Islet precursor cell (in vitro differentiated cells): ENCODE measurements at regions not wholly inside any gene's neighbourhood (a gene's known extent, or its start where the extent isn't known, plus 50 kb on each side); places are given as distances from the start of the nearest gene placed in this dataset.

Experiments used
- DNase-seq: peaks from one replicate; pipeline ENCODE4 v3.0.0-alpha.2; 2018

DNA sequence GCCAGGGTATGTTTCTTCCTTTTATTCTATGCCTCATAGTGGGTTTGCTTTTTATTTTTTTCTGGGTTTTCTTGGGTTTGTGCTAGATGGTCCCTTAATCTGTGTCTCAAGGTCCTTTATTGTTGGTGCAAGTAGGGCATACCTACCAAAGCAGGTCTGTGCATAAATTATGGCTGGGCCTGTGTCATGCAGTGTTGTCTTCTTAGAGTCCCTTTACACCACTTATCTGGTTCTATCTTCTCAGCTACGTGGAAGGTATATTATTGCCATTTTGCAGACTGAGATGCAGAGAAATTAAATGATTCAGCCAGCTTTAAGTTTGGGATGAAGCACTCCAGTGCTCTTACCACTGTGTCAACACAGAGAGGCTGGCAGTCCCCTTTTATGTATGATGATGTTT lies 293.5 kb upstream of the SOX2 start:
- DNase-seq = no peak

DNA sequence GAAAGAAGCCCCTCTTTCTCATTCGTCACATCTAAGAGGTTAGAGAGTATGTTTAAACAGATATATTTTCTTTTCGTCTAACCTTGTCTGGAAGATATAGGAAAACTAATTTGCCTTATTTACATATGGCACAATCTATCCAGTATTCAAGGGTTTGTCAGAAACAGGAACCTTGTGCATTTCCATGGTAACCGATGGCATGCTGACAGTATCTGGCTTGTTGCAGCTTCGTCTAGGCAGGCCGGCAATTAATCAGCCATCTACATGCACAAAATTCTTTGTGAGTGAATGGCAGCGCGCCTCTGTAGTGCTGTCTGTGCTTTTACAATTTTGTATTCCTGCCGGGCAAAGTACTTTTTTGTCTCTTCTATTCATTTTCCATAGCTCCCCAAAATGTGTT lies 294.0 kb upstream of the SOX2 start:
- peak; percentile 89 for DNase-seq

DNA sequence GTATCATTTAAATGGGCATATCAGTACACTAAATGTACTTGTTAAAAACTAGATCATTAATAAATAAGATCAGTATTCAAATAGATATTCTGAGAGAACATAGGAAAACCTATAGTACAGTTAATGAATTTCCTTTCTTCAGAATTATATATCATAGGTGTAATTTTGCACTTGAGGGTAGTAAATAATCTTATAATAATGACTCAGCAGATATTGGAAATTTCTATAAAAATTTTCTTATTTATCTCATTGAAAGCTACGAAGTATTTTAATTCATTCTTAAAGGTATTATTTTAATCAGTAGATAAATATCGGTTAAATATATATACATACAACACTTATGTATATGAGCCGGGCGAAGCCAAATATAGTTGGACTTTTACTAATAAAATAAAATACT lies 300.9 kb upstream of the SOX2 start:
- no peak for DNase-seq

DNA sequence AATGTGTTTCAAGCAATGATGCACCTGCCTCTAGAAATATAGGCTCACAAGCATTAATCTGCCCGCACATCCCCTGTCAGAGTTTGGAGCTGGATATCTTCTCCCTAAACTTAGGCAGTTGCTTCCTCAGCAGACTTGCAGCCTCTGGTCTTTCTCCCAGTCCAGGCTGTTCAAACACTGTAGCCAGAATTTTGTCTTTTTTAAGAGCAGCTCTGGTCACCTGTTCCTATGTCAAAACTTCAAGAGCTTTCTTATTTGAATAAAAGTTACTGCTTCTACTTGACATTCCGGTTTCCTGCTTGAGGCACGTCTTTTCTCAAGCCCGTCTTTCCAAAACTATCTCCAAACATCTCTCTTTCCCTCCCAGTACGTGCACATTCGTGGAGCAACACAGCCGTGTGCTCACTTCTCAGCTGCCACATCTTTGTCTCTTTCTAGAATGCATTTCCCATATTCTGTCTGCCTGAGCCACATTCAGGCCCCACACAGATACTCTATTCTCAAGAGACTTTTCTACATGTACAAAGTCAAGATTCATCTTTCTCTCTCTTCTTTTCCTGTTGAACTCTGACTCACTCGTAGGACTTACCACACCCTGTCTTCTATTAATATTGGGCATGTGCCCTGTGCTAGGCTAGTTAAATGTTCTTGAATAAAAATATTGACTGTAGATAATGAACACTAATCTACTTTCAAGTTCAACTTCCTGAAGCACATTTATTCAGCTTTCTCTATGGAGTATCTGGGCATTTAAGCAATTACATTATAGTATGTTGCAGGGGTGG lies 307.7 kb upstream of the SOX2 start:
- no peak for DNase-seq

DNA sequence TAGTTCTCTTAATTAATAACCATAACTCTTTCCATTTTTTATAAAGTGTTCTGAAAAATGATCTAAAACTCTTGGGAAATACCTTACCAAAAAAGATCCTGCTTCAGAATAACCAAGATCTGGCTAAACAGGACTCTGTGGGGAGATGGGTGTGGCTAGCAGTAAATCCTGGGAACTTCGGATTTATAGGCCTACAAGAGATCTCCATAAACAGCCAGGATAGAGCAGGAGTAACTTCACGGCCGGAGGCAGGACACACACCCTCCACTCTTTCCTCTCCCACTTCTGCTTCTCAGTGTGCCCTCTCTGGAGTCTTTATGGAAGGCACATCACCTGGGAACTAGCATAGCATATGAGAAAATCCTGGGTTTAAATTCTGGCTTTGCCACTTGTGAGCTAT lies 309.4 kb upstream of the SOX2 start:
- DNase-seq = no peak

DNA sequence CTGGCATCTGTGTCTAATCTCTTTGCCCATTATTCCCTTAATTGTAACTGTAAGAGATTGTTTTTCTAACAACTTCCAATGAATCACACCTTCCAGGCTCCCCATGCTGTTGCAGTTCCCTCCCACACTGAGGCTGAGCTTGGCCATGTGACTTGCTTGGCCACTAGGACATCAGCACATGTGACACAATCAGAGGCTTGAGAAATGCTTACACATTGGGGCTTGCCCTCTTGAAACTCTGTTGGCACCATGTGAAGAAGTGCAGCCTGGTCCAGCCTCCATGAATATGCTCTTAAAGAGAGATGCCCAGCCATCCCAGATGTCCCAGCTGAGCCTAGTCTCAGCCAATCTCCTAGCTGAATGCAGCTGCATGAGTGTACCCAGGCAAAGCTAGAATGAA lies 326.8 kb upstream of the SOX2 start:
- no peak for DNase-seq

DNA sequence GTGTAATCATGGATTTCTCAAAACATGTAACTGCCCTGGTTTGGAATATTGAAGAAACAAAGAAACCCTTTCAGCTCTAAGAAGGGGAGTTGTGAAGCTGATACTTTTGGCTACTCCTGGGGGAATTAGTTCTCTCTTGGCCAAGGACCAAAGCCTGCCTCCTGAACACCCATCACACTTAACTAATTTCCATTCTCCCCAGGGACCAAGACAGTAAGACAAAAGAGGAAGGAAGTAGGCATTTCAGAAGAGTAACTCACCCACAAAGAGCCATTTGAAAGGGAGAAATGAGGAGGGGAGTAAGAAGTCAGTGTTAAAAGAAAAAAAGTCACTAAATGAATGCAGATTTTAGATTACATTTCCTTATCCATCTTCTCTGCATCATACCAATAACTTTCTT lies 328.0 kb upstream of the SOX2 start:
- no peak for DNase-seq

DNA sequence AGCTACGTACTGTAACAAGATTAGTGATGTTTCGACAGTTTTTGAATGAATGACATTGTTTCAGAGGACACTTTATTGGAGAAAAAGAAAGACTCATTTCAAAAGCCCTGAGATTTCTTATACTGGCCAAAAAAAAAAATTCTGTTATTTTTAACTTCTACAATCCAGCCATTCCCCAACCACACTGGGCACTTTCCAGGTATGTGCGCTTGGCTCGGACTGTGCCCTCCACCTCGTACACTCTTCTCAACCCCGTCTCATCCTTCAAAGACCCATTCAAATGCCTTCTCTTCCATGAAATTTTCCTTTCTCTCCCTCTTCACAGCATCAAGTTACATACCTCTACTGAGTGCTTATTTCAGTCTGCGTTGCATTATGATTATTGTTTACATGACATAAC lies 328.5 kb upstream of the SOX2 start:
- DNase-seq = no peak

DNA sequence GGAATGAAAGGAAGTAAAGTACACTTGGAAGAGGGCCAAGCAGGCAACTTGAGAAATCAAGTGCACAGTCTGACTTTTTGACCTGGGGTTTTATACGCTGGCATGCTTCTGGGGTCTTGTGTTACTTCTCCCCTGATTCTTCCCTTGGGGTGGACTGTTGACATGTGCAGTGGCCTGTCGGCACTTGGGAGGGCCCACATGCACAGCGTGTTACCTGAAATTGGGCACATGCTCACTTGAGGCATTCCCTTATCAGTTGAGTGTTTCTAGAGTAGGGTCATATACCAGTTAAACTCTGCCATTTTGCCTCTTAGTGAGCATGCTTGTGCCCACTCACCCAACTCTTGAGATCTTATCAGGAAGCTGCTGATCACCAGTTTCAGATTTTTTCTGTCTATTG lies 329.1 kb upstream of the SOX2 start:
- DNase-seq = no peak

DNA sequence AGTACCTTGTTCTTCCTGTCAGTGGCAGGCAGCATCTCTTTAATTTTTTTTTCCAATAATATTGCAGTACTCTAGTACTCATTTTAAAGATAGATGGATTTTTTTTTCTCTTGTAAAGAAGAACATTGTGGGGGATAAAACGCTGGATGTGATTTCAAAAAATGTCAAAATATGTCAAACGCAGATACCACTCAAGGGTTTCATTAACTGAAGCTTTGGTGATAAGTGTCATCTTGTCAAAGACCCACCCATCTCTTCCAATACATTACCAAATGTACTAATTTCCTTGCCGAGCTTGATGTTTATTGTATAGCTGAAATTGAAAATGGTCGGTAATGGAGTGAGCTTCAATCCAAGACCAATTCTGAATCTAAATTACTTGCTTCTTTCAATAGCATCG lies 332.4 kb upstream of the SOX2 start:
- no peak for DNase-seq

DNA sequence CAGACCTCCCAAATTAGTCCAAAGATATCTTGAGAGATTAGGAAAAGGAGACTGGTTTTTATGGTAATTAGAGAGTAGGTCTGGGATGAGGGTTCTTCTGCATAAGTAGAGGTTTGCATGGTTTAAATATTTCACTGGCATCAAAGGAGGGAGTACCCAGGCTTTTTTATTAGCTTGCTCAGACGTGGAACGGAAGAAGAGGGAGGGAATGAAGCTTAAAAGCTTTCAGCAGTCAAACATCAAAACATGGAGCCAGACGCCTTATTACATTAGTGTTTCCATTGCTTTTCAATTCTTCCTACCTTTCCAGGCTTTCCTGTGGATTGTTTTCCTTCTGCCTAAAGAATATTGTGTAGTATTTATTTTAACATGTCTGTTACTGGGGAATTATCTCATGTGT lies 342.1 kb upstream of the SOX2 start:
- peak; percentile 59 for DNase-seq

DNA sequence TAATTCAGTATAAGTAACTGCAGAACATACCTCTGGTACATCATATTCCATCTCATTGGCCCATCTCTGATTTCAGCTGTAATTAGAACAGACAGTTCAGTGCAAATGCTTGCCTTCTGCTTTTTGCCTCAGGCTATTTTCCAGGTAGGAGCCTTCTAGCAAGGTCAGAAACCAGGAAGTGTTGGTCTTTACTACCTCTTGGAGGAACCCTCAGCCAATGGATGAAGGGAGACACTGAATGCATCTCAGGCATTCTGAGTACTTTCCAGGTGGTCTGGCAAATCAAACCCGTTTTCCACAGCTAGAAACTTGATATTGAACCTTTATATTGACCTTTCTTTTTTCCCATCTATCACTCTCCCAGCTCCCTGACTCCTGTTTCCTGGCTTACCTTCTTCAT lies 348.5 kb upstream of the SOX2 start:
- DNase-seq = peak; percentile 52

DNA sequence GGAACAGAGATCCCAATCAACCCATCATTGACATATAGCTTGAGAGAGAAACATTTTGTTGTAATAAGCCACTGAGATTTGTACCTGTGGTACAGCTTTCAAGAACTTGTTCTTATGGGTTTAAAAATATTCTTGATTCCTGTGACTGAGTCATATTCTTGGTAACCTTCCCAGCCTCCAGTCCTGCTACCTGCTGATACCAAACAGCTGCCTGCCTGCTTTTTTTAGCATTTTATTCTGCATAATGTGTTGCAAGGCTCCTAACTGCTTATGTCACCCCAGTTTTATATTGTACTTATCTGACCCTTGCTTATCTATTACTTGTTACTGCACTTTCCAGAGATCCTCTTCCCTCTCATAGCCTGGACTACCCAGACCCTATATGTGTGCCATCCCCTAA lies 349.3 kb upstream of the SOX2 start:
- DNase-seq = no peak

DNA sequence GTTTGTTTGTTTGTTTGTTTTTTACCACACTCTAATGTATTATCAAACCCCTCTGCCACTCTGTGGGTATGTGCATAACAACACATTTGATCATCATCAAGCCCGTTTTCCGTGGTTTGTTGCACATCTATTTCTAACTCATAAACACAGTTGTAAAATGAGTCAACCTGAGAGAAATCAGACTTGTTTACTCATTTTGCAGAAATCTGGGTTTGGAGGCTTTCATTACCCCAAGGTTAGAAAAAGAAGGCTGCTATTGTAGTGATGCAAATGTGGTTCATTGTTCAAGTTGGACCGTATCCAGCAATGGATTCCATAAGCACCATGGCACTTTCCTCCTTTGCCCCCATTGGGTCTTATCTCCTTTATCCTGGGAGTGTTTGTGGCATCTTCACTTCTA lies 353.2 kb upstream of the SOX2 start:
- no peak for DNase-seq

DNA sequence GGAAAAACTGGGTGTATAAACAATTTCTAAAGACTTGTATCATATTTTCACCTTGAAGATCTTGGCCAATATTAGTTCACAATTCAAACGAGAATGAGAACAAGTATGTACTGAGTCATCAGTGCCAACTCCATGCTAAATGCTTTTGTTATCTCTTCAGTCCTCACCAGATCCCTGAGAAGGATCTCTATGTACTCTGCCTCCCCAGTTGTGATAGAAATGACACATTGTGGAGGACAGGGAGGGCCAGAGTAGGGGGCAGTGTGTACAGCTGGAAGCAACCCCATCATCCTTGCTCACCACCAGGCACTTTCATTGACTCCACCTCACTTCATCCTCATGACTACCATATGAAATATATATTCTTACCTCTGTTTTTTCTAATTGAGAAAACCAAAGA lies 353.7 kb upstream of the SOX2 start:
- no peak for DNase-seq

DNA sequence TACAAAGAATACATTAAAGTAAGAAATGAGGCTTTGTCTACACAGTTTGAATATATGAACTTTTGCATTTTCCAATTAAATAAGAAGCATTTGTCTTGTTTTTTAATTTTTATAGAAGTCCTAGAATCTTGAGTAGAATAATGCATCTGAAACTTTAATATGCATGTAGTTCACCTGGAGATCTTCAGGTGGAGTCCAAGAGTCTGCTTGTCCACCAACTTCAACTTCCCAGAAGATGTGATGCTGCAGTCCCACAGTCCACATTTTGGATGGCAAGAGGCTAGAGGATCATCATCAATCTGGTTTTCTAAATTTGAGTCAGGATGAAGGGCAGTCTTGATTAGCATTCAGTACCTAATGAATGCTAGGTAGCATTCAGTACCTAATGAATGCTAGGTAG lies 357.6 kb upstream of the SOX2 start:
- no peak for DNase-seq

DNA sequence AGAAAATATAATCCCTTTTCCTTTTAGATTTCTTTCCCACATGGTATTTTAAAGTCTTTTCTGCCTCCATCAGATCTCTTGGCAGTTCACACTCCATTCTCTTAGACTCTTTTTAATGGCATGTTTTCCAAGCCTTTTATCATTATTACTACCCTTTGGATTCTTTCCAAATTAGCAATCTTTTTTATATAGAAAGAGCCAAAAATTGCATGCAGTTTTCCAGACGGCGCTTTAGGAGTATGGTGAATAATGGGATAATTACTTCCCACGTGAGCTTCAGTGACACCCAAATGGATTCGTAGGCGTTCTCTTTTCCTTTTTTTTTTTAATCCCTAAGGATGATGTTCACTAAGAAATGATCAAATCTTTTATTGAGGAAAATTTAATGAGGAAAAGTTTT lies 354.8 kb upstream of the DNAJC19 start:
- no peak for DNase-seq

DNA sequence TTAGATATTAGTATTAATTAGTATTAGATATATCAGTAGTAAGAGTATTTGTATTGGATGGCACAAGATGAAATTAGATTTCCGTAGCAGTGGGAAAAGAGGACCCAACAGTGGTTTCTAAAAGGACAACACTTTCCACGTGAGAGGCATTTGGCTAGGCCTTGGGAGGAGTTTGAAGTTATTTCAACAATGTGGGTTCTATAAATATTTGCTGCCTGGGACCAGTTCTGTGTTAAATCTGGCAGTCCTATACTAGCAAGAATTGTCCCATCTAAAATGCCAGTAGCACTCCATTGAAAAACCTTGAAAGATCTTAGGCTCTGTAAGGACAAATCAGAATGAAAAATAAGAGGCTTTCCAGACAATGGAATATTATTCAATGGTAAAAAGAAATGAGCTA lies 347.1 kb upstream of the DNAJC19 start:
- DNase-seq = no peak

DNA sequence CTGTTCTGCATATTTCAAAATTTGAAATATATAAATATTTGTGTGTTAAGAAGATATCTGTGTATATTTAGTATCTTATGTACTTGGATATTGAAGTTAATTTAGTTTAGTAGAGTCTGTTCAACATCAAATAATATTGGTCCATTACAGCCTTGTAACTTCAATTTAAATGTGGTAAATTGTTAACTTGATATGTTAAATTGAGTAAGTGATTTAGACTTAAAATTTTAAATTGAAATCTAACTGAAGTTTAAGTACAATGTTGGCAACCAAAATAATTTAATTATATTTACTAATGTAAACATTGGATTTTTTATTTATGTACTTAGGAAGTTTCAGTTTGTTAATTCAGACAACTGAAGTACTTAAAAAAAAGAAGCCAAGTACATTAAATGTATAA lies 343.9 kb upstream of the DNAJC19 start:
- no peak for DNase-seq

DNA sequence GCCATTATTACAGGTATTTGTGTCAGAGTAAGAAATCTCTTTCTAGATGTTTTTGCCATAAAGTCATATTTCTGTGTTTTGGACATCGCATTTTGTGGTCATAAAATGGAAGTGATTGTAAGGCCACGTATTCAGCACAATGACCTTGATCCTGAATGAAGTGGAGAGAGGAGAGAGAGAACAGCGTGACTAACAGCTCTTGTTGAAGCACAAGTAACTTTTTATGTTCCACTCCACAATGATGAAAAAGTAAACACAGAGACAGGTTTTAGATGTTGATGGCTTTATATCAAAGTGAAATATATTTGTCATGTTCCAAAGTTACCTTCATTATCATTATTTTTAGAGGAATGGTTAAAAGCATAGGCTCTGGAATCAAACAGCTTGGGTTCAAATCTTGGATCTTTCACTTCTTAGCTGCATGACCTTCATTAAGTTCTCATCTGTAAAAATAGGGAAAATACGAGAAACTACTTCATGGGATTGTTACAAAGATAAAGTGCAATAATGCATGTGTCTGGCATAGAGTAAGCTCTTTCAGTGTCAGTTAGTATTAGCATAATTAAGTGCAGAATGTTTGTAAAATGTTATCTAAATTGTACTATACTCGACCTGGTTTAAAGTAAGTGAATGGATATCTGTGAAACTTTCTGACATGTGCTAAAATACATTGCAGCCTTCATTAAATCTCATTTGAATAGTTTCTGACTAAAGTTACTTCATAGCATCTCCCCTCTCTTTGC lies 341.5 kb upstream of the DNAJC19 start:
- no peak for DNase-seq

DNA sequence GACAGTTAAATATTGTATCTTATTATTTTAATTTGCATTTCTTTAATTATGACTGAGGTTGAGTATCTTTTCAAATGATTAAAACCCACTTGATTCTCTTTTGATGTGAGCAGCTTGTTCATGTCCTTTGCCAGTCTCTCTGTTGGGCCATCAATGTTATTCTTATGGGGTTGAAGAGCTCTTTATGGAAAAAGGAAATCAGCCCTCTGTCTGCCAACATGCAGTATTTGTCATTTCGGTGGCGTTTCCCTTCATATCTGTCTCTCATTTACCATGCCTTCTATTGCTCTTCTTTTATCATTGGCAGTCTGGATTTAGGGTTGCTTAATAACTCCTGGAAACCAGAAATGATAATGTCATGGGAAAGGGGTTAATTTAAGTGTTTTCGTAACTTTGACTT lies 340.7 kb upstream of the DNAJC19 start:
- DNase-seq = no peak

DNA sequence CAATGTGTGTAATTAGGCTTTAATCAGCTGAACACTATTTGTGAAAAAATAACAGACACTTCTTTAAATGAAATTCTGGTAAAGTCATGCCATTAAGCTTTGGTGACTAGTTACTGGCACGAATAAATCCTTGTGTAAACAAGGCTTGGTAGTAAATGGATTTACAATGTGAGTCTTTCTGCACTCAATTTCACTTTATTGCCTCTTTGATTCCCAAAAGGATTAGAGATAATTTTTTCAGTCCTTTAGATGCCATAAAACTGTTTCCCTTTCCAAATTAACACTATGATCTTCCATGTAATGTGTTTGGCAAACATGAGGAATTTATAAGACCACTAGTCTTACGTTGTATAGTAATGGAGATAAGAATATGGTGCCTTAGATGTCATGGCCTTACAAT lies 339.5 kb upstream of the DNAJC19 start:
- DNase-seq = no peak

DNA sequence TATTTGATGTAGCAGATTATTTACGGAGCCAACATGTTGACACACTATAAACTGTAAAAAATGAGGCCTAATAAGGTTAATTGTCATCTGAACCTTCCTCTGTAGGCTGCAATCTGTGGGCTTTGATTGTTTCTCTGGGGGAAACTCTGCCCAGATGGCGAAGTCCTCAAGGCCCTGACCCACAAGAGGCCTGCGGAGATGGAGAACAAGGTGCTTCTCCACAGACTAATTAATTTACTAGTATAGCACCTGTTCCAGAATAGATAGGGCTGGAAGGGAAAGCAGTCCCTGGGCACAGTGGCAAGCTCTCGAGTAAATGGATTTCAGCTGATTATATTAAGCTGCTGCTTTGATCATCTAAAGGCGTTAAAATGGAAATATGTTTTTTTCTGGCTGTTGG lies 338.8 kb upstream of the DNAJC19 start:
- no peak for DNase-seq

DNA sequence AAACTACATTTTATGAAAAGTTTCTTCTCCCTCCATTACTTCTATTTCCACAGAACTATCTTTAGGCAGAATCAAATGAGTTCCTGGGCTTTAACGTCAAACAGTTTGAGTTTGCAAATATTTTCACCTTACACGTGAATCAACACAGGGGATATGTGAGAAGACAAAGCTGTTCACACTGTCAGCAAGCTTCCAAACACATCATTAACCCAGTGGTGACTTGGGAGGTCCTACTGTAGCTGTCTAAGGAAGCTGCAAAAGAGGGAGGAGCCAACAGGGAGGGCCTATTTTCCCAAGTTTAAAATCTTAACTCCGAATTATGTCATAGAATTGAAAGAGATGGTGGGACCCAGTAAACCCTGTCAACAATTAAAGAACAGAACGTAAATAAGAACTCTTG lies 337.8 kb upstream of the DNAJC19 start:
- DNase-seq = no peak

DNA sequence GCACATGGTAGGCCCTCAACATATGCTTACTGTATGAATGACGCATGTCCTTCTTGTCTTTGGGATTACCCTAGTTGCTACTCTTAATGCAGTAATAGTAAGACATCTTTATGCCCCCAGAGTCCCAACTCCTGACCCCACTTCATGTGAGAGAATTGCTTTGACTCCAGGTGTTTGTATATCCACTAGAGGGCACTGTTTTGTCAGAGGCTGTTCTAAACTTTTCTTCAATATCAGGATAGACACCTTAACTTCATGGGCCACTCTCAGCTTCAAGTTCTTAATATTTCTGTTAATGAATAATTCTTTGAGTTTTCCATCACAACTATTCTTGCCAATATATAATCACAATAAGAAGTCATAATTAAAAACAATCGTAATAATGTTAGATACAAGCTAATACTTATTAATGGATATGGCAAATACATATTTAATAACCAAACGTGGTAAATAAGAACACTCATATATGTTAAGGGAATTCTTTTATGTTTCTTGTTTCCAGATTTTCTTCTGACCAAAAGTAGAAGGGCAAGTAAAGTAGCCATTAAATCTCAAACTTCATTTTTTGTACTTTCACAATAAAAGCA lies 337.2 kb upstream of the DNAJC19 start:
- no peak for DNase-seq
